GM18511 (cell line): ENCODE measurements at regions not wholly inside any gene's neighbourhood (a gene's known extent, or its start where the extent isn't known, plus 50 kb on each side); places are given as distances from the start of the nearest gene placed in this dataset.

ENCODE experiments used
- ATAC-seq: cut with Tn5 transposase; IDR thresholded peaks from one replicate; pipeline ENCODE4 v1.9.1; 2021; ENCODE audit warnings: mild to moderate bottlenecking, moderate library complexity; ENCODE audit not compliant: unreplicated experiment

DNA sequence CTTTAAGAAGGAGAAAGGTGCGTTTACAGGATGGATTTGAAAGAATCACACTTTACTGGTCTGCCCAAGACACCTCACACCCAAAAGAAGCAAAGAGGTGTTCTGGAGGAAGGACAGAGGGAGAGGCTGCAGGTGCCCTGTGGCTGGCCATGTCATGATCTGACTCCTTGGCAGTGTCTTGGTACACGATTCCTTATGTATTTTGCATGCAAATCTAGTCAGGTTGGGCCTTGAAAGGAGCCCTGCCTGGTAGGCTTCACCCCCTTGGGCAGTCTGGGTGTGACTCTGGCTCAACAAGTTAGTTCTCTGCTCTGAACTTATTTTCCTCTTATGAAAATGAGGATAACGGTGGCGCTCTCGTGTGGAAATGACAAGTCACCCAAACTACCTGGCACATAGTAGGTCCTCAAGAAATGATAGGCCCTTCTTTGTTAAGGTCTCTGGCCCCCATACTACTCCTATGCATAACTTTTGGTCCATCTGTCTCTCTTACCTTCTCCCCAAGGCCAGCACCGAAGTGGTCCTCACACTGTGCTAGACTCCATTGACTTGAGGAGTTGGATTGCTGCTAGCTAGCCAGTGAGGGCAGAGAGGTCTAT lies 212.5 kb downstream of the SEMA6A start:
- ATAC-seq: no peak

DNA sequence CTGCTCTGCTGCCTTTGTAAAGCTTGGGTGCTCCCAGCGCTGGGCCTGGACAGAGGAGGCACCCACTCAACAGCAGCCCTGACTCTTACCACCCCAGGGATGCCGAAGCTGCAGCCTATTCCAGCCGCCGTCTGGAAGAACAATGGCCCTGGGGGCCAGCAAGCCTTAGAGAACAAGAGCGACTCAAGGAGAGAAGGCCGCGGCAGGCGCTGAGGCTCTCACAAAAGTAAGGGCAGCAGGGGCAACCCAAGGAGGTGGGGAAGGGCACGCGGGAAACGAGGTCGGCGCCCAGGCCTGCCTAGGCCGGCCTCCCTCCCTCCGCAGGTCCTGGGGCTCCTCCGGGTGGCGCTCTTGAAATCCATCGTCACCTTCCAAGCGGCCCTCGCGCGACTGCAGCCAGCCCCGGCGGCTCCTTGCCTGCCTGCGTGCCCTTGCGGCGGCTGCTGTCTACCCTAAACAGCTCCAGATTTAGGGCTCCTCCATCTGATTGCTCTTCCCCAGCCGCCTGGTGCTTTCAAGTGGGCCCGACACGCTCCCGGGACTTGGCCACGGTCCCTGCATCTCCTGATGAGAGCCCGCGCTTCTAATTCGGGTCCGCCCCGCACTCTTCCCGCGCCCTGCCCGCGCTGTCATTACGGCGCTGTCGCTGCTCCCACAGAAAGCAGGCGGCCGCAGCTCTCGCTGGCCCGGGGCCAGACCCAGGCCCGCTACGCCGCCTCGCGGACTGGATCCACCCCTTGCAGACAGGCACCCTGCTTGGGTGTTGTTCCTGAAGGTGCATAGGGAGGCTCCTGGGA lies 213.3 kb downstream of the SEMA6A start:
- ATAC-seq: no peak

DNA sequence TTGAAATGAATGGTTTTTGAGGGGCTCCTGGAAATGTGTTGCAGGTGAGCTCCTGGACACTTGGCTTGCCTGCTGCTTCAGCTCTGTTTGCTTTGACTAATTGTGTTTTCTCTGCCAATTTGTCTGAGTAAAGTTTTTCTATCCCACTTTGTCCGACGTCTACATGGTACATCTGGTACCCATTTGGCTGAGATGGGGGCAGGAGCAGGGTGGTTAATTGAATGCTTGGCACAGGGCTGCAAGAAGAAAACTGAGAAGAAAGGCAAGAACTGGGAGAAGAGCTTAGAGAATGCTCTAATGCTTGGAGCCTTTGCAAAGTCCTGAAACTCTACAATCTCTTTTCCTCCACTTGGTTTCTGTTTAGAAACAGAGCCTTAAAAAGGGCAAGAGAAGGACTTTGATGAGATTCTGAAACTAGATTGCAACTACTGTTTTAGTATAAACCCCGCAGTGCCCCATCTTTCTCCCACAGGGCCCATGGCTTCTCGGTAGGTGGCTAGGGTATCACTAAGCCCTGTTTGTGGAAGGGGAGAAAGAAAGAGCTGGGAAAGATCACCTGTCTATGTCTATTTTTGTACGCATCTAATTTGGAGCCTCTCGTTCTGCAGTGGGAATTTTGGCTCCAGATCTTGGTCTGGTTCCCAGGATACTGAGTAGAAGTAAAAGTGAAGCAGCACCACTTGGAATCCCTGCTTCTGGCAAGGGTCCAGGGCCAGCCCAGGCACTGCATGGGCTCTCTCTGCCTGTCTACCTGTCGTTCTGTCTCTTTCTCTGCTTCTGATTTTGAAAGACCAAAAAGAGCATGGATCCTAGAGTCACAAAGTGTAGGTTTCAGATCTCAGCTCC lies 214.4 kb downstream of the SEMA6A start:
- ATAC-seq: peak; percentile 19

DNA sequence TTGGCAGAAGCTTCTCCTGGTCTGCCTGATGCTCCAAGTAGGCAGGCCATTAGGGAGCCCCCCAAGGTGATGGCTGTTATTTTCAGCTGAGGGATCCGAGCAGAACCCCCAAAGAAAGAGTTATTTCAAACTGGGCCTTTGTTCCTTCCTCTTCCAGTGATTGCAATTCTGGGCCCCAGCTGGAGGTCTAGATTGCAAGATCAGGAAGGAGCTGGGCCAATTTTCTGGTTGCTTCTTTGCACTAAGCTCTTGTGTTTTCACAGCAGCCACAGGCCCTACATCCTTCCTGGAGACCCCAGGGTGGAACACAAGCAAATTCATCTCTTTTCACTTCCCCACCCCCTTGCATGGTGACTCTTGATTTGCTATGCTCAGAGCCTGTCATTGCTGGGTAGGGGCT lies 215.0 kb downstream of the SEMA6A start:
- ATAC-seq: no peak

DNA sequence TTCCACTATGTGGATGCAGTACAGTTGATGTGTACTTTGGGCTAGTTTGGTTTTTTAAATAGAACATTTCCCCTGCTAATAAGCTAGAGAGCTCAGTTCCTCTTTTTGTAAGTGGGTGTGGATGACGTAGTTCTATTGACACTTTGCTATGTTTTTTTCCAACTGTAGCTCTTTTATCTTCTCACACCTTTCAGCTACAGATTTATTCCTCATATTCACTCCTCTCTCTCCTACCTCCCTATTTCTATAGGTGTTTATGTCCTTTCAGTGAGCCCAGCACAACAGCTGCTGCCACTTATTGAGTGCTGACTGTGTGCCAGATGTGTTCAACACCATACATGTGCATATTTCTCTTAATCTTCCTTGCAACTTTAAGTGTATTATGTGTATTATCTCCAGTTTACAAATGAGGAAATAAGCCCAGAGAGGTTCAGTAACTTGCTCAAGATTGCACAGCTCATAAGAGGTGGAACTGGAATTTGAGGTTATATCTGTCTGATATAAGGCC lies 215.7 kb downstream of the SEMA6A start:
- ATAC-seq: peak; percentile 98

DNA sequence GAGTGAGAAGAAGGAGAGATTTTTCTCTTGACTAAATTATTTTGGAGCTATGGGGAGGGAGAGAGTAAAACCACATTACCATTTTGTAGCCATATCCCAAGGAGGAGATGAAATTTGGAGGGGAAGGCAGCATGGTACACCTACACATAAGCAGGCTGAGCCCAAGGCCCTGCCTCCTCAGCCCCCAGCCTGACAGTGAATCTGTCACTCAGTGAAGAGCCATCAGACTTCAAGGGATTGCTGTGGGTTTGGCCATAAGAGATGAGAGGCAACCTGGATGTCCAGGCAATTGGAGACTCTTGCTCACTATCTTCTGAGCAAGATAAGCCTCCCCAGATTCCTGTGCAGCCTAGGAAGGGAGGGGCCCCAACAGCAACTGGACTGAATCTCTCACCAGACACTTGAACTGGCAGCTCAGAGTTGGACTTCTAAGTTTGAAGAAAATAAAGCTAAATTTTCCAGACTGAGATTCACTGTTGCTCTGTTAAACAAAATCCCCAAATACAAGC lies 216.6 kb downstream of the SEMA6A start:
- no peak for ATAC-seq

DNA sequence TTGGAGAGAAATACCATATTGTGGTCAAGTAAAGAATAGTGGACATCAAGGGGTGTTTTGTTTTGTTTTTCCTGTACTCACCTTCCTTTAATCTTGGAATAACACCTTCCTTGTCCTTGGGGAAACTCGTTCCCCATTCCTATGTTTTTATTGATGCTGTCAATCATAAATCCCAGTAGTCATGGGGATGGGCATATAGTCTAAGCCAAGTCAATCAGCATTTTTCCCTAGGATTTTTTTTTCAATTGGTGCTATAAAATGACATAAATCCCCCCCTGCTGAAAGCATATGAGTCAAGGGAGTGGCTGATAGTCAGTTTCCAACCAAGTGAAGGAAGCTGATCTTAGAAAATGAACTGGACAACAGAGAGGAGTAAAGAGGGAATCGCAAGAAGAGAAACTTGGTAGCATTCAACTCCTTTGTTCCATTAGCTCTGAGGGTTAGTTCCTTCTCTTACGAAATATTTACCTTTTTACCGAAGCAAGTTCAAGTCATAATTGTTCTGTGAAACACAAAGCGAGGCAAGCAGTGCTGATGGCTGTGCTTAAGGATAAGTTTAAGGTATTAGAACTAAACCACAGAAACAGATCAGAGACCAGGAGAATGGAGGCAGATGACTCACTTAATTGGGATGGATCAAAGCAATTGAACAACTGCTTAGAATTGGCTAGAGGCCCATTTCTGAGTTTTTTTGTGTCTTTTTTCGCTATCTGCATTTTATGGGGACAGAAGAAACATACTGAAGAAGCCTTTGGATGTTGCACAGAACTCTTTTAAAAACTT lies 218.6 kb downstream of the SEMA6A start:
- no peak for ATAC-seq

DNA sequence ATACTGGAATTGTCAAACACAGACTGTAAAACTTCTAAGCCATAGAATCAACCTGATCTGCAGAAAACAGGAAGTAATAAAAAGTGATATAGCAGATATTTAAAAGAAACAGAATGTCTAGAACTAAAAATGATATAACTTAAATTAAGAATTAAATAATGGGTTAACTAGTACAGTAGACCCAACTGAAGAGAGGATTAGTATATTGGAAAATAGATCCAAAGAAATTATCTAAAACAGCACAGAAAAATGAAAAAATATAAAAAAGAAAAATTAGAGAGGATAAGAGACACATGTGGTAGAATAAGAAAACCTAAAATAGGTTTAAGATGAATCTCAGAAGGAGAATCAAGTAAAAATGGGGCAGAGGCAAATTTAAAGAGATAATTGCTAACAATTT lies 219.9 kb downstream of the SEMA6A start:
- ATAC-seq: no peak

DNA sequence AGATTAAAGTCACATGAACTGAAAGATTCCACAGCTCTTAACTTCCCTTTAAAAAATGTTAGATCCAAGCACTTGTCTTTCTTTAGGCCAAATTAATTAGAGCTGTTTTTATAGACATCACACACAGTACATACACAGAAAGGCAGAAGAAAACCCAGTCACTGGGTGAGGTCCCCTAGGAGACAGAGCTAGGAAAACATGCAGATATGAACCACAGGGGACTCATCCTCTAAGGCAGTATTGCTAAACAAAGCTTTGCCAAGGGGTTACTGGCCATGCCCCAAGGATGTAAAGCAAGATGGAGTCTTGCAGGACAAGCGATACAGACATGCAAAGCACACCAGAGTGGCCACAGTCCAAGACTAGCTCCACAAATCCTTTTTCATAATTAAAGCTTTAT lies 227.0 kb downstream of the SEMA6A start:
- no peak for ATAC-seq

DNA sequence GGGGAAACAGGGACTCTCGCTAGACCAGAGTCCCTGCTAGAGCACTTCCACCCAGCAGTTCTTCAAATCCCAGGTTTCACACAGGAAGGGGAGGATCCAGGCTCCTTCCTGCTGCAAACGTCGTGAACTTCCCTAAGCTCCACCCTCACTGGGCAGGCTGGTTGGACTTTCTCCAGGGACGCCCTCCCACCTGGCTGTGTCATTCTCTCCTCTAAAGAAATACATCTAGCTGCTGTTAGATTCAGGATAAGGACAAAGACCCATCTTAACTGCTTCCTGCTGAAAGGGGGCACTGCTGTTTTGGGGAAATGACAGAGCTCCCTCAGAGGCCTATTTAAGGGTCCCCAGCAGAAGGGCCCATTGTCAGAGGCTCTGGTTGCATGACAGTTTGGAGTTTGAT lies 230.7 kb downstream of the SEMA6A start:
- ATAC-seq: no peak
